ENCODE measurements at regions not wholly inside any gene's neighbourhood (a gene's known extent, or its start where the extent isn't known, plus 50 kb on each side); places are given as distances from the start of the nearest gene placed in this dataset.

GRCh38 chr4:20504146-20504545, 196.1 kb upstream of the PACRGL start:
- no peak overlapping the region for H2AK9ac ChIP-seq (replicated peaks; ENCODE audit: low read depth, low read length, poor library complexity)
- no peak for DNase-seq
- no peak overlapping the region for H3K4me2 ChIP-seq (ENCODE audit: low read depth, low read length)
- no peak overlapping the region for H2BK5ac ChIP-seq (ENCODE audit: low read depth, low read length, poor library complexity, severe bottlenecking)
- no peak overlapping the region for H3K4me3 ChIP-seq (ENCODE audit: insufficient read depth, low read depth, low read length)
- H3K18ac ChIP-seq (ENCODE audit: low read depth, low read length): no peak overlapping the region
- no peak overlapping the region for H4K8ac ChIP-seq (ENCODE audit: low read depth in 2 of 2, low read length in 2 of 2)
- H3K36me3 ChIP-seq (ENCODE audit: control insufficient read depth, insufficient read depth, low read length): no peaks in the 10 kb centered on the region
- no peak overlapping the region for H3K9ac ChIP-seq (ENCODE audit: low read depth, low read length)
- WGBS, 2 experiments (ENCODE audit: extremely low coverage in 2 of 2, insufficient read length in 1 of 2): no CpG with 5 or more reads among the region's 3 CpGs
- H2BK120ac ChIP-seq (ENCODE audit: low read depth, low read length): no peak overlapping the region
- no peak overlapping the region for H3K27ac ChIP-seq (ENCODE audit: insufficient read depth, low read length)
- H2AFZ ChIP-seq (replicated peaks; ENCODE audit: low read length, poor library complexity): no peak overlapping the region
- H2AK5ac ChIP-seq (ENCODE audit: low read depth, low read length): no peak overlapping the region
- no peak for ATAC-seq (ENCODE audit: low read depth)
- no peaks in the 10 kb centered on the region for H3K4me1 ChIP-seq (ENCODE audit: control insufficient read depth, insufficient read depth, low read length)
- BruUV-seq (replicated peaks): no TSS peak
- H3K79me1 ChIP-seq (ENCODE audit: low read depth in 1 of 2, low read length in 2 of 2): no peaks in the 10 kb centered on the region
- H3K27me3 ChIP-seq (ENCODE audit: control insufficient read depth, insufficient read depth, low read length): no peaks in the 10 kb centered on the region
- CTCF ChIA-PET: no interaction called here
- no peak overlapping the region for H2BK15ac ChIP-seq (ENCODE audit: low read depth, low read length)
- intact Hi-C loops (cut with micrococcal nuclease): no loop called here
- no peak overlapping the region; the same call in 1 of the 2 replicates for H3K23ac ChIP-seq (ENCODE audit: low read depth, low read length)
- H3K9me1 ChIP-seq (ENCODE audit: insufficient read depth, low read length): no peaks in the 10 kb centered on the region
- dilution Hi-C loops (cut with HindIII; ENCODE audit: low sequenced_read_pairs, unreplicated experiment): no loop called here
- H3K14ac ChIP-seq (replicated peaks; ENCODE audit: low read depth, low read length): no peak overlapping the region
- H3K56ac ChIP-seq (ENCODE audit: extremely low read depth, insufficient read depth, low read length): no peak overlapping the region
- H3K9me3 ChIP-seq (ENCODE audit: control insufficient read depth, insufficient read depth, low read length): no peaks in the 10 kb centered on the region
- no peak overlapping the region for H3K4ac ChIP-seq (ENCODE audit: low read depth, low read length)
- POLR2A ChIA-PET (ENCODE audit: unreplicated experiment): no interaction called here
- no peak for TF ChIP-seq RAD21 (IDR thresholded peaks at IDR 0.05; ENCODE audit: low read length)
- no peak for TF ChIP-seq CEBPB (IDR thresholded peaks at IDR 0.05; ENCODE audit: low read depth, low read length)
- no peak for TF ChIP-seq FOS (IDR thresholded peaks at IDR 0.05; ENCODE audit: low read depth, low read length)
- no peak for TF ChIP-seq SMC3 (IDR thresholded peaks at IDR 0.05; ENCODE audit: low read depth, low read length)
- TF ChIP-seq NFE2L2 (IDR thresholded peaks at IDR 0.05; ENCODE audit: low read depth, low read length): no peak
- no peak for TF ChIP-seq MAFK (IDR thresholded peaks at IDR 0.05; ENCODE audit: low read depth, low read length)
- no peak for TF ChIP-seq CHD1 (IDR thresholded peaks at IDR 0.05; ENCODE audit: low read depth, low read length)
- no peak overlapping the region for H4K5ac ChIP-seq (ENCODE audit: low read depth, low read length)
- H4K91ac ChIP-seq (ENCODE audit: insufficient read depth, low read depth, low read length): no peak overlapping the region
- no peak overlapping the region for H2BK20ac ChIP-seq (ENCODE audit: low read depth, low read length)
- no peaks in the 10 kb centered on the region for H4K20me1 ChIP-seq (ENCODE audit: insufficient read depth, low read length)
- in situ Hi-C loops (cut with MboI; ENCODE audit: low sequenced_read_pairs): no loop called here
